HEK293T (cell line): ENCODE measurements at regions not wholly inside any gene's neighbourhood (a gene's known extent, or its start where the extent isn't known, plus 50 kb on each side); places are given as distances from the start of the nearest gene placed in this dataset.

Experiments
- CTCF ChIA-PET: fragments of 350-600 bp; formaldehyde crosslinking; extraction: SDS; loops from one replicate; lab custom pipeline; 2021; ENCODE audit warnings: antibody characterized with exemption, inconsistent platforms; lab: Yijun Ruan, JAX
- POLR2A ChIA-PET: fragments of 350-600 bp; formaldehyde crosslinking; extraction: SDS; loops from one replicate; lab custom pipeline; 2020; ENCODE audit warnings: antibody characterized with exemption, inconsistent platforms; lab: Yijun Ruan, JAX
- DNase-seq: peaks from one replicate; pipeline ENCODE4 v3.0.0; 2012; ENCODE audit warnings: mixed read lengths; ENCODE audit errors: extremely low spot score
- ARNT ChIP-seq: fragments of 450-650 bp; IDR thresholded peaks from 2 replicates; pipeline ENCODE4 v1.6.1; 2017; ENCODE audit warnings: mild to moderate bottlenecking
- BHLHE40 ChIP-seq: fragments of 450-650 bp; IDR thresholded peaks from 2 replicates; pipeline ENCODE4 v1.6.1; 2016; ENCODE audit warnings: mild to moderate bottlenecking, moderate library complexity, borderline replicate concordance
- CTBP1 ChIP-seq: fragments of 450-650 bp; IDR thresholded peaks from 2 replicates; pipeline ENCODE4 v1.6.1; 2016; ENCODE audit warnings: borderline replicate concordance
- ELF4 ChIP-seq: fragments of 450-650 bp; IDR thresholded peaks from 2 replicates; pipeline ENCODE4 v1.6.1; 2017; ENCODE audit warnings: antibody characterized with exemption
- FOXA1 ChIP-seq: fragments of 450-650 bp; IDR thresholded peaks from 2 replicates; pipeline ENCODE4 v1.6.1; 2016; ENCODE audit warnings: mild to moderate bottlenecking
- FOXK2 ChIP-seq: fragments of 450-650 bp; IDR thresholded peaks from 2 replicates; pipeline ENCODE4 v1.6.1; 2016; ENCODE audit warnings: mild to moderate bottlenecking
- FOXM1 ChIP-seq: fragments of 450-650 bp; IDR thresholded peaks from 2 replicates; pipeline ENCODE4 v1.6.1; 2017; ENCODE audit warnings: mild to moderate bottlenecking, borderline replicate concordance
- HDGF ChIP-seq: fragments of 450-650 bp; IDR thresholded peaks from 2 replicates; pipeline ENCODE4 v1.6.1; 2017; ENCODE audit warnings: antibody characterized with exemption, borderline replicate concordance
- L3MBTL2 ChIP-seq: fragments of 450-650 bp; conservative IDR thresholded peaks from 2 replicates; pipeline ENCODE4 v1.6.1; 2016; ENCODE audit warnings: mild to moderate bottlenecking
- LEF1 ChIP-seq: fragments of 450-650 bp; IDR thresholded peaks from 2 replicates; pipeline ENCODE4 v1.6.1; 2017; ENCODE audit warnings: mild to moderate bottlenecking, borderline replicate concordance
- NFRKB ChIP-seq: fragments of 450-650 bp; IDR thresholded peaks from 2 replicates; pipeline ENCODE4 v1.6.1; 2016; ENCODE audit warnings: mild to moderate bottlenecking, moderate library complexity
- SP1 ChIP-seq: fragments of 450-650 bp; IDR thresholded peaks from 2 replicates; pipeline ENCODE4 v1.6.1; 2017
- SUZ12 ChIP-seq: fragments of 450-650 bp; IDR thresholded peaks from 2 replicates; pipeline ENCODE4 v1.6.1; 2016; ENCODE audit warnings: mild to moderate bottlenecking
- TARDBP ChIP-seq: fragments of 450-650 bp; IDR thresholded peaks from 2 replicates; pipeline ENCODE4 v1.6.1; 2016
- ZNF384 ChIP-seq: fragments of 450-650 bp; IDR thresholded peaks from 2 replicates; pipeline ENCODE4 v1.6.1; 2016
- TF ChIP-seq, protein P1 (sequence below): fragments of 450-650 bp; IDR thresholded peaks from 2 replicates; pipeline ENCODE4 v1.6.1; 2016

DNA sequence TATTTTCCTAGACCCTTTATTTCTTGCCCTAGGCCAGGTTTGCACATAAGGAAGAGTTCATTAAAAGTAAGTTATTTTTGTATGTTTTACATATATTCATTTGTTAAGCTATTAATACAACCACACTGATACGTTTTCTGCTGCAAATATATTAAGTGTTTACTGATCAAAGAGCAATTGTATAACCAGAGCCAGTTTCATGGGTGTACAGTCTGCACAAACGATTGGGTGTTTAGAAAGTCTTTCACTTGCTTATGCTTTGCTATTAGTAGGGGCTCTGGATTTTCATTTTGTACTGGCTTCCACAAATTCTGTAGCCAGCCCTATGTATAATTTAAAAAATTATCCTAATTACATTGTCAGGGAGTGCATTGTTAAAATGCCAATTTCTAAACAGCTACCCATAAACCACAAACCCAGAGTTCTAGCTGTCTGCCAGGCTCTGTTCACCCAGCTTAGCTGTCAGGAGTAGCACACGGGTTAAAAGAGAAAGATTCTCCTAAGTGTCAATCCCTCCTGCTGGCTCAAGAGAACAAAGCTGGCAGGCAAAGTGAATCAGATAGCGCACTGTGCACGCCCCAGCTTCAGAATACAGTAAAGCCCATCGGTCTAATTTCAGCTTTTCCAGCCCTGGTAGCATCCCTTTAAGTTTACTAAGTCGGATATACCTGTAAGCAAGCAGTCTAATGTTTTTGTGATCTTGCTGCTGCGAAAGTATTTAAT is 151.0 kb upstream of the LMO3 start:
- CTCF ChIA-PET, result no interaction called here
- POLR2A ChIA-PET, result no interaction called here
- no peak for TF ChIP-seq ARNT
- TF ChIP-seq ZNF384, result no peak
- no peak for TF ChIP-seq TARDBP
- TF ChIP-seq FOXA1, result no peak
- no peak for TF ChIP-seq LEF1
- TF ChIP-seq SUZ12, result no peak
- no peak for TF ChIP-seq NFRKB
- no peak for TF ChIP-seq HDGF
- TF ChIP-seq SP1, result no peak
- TF ChIP-seq, protein P1, sequence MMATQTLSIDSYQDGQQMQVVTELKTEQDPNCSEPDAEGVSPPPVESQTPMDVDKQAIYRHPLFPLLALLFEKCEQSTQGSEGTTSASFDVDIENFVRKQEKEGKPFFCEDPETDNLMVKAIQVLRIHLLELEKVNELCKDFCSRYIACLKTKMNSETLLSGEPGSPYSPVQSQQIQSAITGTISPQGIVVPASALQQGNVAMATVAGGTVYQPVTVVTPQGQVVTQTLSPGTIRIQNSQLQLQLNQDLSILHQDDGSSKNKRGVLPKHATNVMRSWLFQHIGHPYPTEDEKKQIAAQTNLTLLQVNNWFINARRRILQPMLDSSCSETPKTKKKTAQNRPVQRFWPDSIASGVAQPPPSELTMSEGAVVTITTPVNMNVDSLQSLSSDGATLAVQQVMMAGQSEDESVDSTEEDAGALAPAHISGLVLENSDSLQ, result no peak
- no peak for TF ChIP-seq CTBP1
- TF ChIP-seq L3MBTL2, result no peak
- TF ChIP-seq FOXM1, result no peak
- no peak for TF ChIP-seq ELF4
- TF ChIP-seq FOXK2, result no peak
- no peak for TF ChIP-seq BHLHE40
- DNase-seq, result no peak

DNA sequence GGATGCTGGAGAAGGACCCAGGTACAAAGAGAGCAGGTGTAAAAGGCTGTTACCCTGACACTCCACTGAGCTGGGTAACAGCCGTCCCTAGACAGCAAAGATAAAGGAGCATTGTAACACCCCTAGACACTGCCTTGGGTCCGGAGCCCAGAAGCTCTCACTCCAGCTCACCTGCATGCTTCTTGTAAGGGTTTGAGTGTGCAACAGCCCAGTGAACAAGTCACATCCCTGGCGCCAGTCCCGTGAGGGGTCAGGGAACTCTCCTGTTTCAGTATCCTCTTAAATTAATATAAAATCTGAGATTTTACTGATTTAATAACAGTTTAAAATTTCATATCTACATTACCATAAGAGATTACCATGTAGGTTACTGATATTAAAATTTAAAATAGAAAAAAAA is 124.8 kb upstream of the LMO3 start:
- ChIA-PET POLR2A (no interaction called here), CTCF (no interaction called here)
- no peak for DNase-seq
- no peak for TF ChIP-seq FOXA1
- no peak for TF ChIP-seq HDGF
- no peak for TF ChIP-seq TARDBP
- TF ChIP-seq SUZ12, result no peak
- TF ChIP-seq, protein P1, result no peak
- no peak for TF ChIP-seq FOXM1
- no peak for TF ChIP-seq ARNT
- no peak for TF ChIP-seq CTBP1
- no peak for TF ChIP-seq FOXK2
- TF ChIP-seq BHLHE40, result no peak
- no peak for TF ChIP-seq NFRKB
- no peak for TF ChIP-seq L3MBTL2
- TF ChIP-seq LEF1, result no peak
- TF ChIP-seq ELF4, result no peak
- TF ChIP-seq ZNF384, result no peak
- no peak for TF ChIP-seq SP1

DNA sequence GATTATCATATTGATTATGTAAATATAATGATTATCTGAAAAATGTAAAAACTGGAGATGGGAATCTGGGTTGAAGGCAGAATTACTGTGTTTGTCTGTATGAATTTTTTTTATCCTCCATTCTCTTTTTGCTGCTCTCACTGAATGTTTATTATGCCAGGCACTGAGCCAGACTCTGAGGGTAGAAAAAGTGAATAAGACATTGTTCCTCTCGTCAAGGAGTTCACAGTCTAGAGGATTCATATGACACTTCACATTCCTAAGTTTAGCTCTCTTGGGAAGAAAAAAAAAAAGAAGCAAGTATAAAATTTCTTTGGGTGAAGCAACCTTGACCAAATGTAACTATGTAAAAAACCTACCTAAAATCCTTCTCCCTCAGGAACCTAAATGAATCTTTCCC is 120.9 kb upstream of the LMO3 start:
- ChIA-PET CTCF (no interaction called here), POLR2A (no interaction called here)
- no peak for TF ChIP-seq BHLHE40
- TF ChIP-seq FOXK2, result no peak
- TF ChIP-seq, protein P1, result no peak
- TF ChIP-seq ZNF384, result no peak
- TF ChIP-seq CTBP1, result no peak
- no peak for TF ChIP-seq FOXA1
- TF ChIP-seq HDGF, result no peak
- TF ChIP-seq ELF4, result no peak
- no peak for TF ChIP-seq SP1
- no peak for TF ChIP-seq NFRKB
- no peak for TF ChIP-seq SUZ12
- TF ChIP-seq LEF1, result no peak
- no peak for TF ChIP-seq ARNT
- no peak for TF ChIP-seq L3MBTL2
- TF ChIP-seq TARDBP, result no peak
- no peak for TF ChIP-seq FOXM1
- no peak for DNase-seq

- ChIA-PET CTCF (no interaction called here), POLR2A (interaction anchor here (0.6 kb wide), 1 partner anchor 16 kb away, joined by 3 read pairs; no protein-coding TSS in a partner anchor)
- no peak for DNase-seq
- no peak for TF ChIP-seq TARDBP
- TF ChIP-seq FOXK2, result no peak
- TF ChIP-seq LEF1, result no peak
- no peak for TF ChIP-seq NFRKB
- no peak for TF ChIP-seq ARNT
- TF ChIP-seq FOXM1, result no peak
- no peak for TF ChIP-seq FOXA1
- no peak for TF ChIP-seq HDGF
- TF ChIP-seq, protein P1, result no peak
- no peak for TF ChIP-seq L3MBTL2
- no peak for TF ChIP-seq ZNF384
- TF ChIP-seq BHLHE40, result no peak
- no peak for TF ChIP-seq SUZ12
- TF ChIP-seq SP1, result no peak
- no peak for TF ChIP-seq CTBP1
- no peak for TF ChIP-seq ELF4
These were observed 113.9 kb upstream of the LMO3 start for GRCh38 chr12:16719713-16720416.

- POLR2A ChIA-PET, result no interaction called here
- CTCF ChIA-PET, result no interaction called here
- TF ChIP-seq SP1, result no peak
- TF ChIP-seq L3MBTL2, result no peak
- TF ChIP-seq FOXM1, result no peak
- TF ChIP-seq HDGF, result no peak
- TF ChIP-seq FOXA1, result no peak
- no peak for TF ChIP-seq TARDBP
- TF ChIP-seq ZNF384, result no peak
- TF ChIP-seq BHLHE40, result no peak
- no peak for TF ChIP-seq NFRKB
- no peak for TF ChIP-seq ELF4
- TF ChIP-seq FOXK2, result no peak
- TF ChIP-seq CTBP1, result no peak
- TF ChIP-seq LEF1, result no peak
- DNase-seq, result no peak
These were observed 111.0 kb upstream of the LMO3 start for GRCh38 chr12:16716928-16717327.
